AG10803 (cell line): ENCODE measurements at regions not wholly inside any gene's neighbourhood (a gene's known extent, or its start where the extent isn't known, plus 50 kb on each side); places are given as distances from the start of the nearest gene placed in this dataset.

Experiments used
- DNase-seq: peaks from one replicate; pipeline ENCODE4 v3.0.0; 2010; ENCODE audit warnings: low read depth
- H3K4me3 ChIP-seq: 2 replicates; pipeline ENCODE4 v1.5.1; 2011; ENCODE audit warnings: mild to moderate bottlenecking, low read length, control low read depth
- CTCF ChIP-seq: conservative IDR thresholded peaks from 2 replicates; pipeline ENCODE4 v1.5.1; 2011; ENCODE audit warnings: mild to moderate bottlenecking, low read length, control low read depth, inconsistent platforms

- no peak for TF ChIP-seq CTCF
- DNase-seq, result no peak
- H3K4me3 ChIP-seq, result no peak overlapping the region
Measured at GRCh38 chr5:143930561-143930960, 118.6 kb downstream of the HMHB1 start.

- DNase-seq, result peak; percentile 51
- TF ChIP-seq CTCF, result no peak
- no peak overlapping the region for H3K4me3 ChIP-seq
Measured at GRCh38 chr5:143931476-143931875, 119.5 kb downstream of the HMHB1 start.

- TF ChIP-seq CTCF, result no peak
- peak; percentile 34 for DNase-seq
- H3K4me3 ChIP-seq, result no peak overlapping the region
Measured at GRCh38 chr5:143931986-143932385, 120.0 kb downstream of the HMHB1 start.

GRCh38 chr5:143932584-143932983, 120.6 kb downstream of the HMHB1 start:
- TF ChIP-seq CTCF, result no peak
- no peak overlapping the region for H3K4me3 ChIP-seq
- DNase-seq, result peak; percentile 71

- TF ChIP-seq CTCF, result no peak
- H3K4me3 ChIP-seq, result no peak overlapping the region
- no peak for DNase-seq
Measured at GRCh38 chr5:143933451-143933850, 121.5 kb downstream of the HMHB1 start.

- no peak for TF ChIP-seq CTCF
- H3K4me3 ChIP-seq, result no peak overlapping the region
- no peak for DNase-seq
Measured at GRCh38 chr5:143934821-143935220, 122.9 kb downstream of the HMHB1 start.

GRCh38 chr5:143938230-143938629, 126.3 kb downstream of the HMHB1 start:
- no peak for TF ChIP-seq CTCF
- H3K4me3 ChIP-seq, result no peak overlapping the region
- no peak for DNase-seq
